GM12892 (cell line): ENCODE measurements at regions not wholly inside any gene's neighbourhood (a gene's known extent, or its start where the extent isn't known, plus 50 kb on each side); places are given as distances from the start of the nearest gene placed in this dataset.
"Not testable (repeated sequence)": the region's sequence is repeated elsewhere in the genome, so short reads cannot be mapped to it uniquely, and the experiment has no call there.

ENCODE experiments used
- DNase-seq: peaks from one replicate; pipeline ENCODE4 v3.0.0; 2011; ENCODE audit not compliant: insufficient read length
- FAIRE-seq: peaks from 2 replicates; lab custom pipeline; 2011; peaks lifted over from hg19 to GRCh38; lab: Jason Lieb, UNC
- POLR2A ChIP-seq: IDR thresholded peaks from 2 replicates; pipeline ENCODE4 v1.6.1; 2011; ENCODE audit warnings: low read depth, low read length, control low read depth
- POLR2AphosphoS5 ChIP-seq: IDR thresholded peaks from 2 replicates; pipeline ENCODE4 v1.6.1; 2011; ENCODE audit warnings: low read depth, low read length, control low read depth
- TAF1 ChIP-seq: IDR thresholded peaks from 2 replicates; pipeline ENCODE4 v1.6.1; 2011; ENCODE audit warnings: low read depth, mild to moderate bottlenecking, control low read depth, low read length, borderline replicate concordance

DNA sequence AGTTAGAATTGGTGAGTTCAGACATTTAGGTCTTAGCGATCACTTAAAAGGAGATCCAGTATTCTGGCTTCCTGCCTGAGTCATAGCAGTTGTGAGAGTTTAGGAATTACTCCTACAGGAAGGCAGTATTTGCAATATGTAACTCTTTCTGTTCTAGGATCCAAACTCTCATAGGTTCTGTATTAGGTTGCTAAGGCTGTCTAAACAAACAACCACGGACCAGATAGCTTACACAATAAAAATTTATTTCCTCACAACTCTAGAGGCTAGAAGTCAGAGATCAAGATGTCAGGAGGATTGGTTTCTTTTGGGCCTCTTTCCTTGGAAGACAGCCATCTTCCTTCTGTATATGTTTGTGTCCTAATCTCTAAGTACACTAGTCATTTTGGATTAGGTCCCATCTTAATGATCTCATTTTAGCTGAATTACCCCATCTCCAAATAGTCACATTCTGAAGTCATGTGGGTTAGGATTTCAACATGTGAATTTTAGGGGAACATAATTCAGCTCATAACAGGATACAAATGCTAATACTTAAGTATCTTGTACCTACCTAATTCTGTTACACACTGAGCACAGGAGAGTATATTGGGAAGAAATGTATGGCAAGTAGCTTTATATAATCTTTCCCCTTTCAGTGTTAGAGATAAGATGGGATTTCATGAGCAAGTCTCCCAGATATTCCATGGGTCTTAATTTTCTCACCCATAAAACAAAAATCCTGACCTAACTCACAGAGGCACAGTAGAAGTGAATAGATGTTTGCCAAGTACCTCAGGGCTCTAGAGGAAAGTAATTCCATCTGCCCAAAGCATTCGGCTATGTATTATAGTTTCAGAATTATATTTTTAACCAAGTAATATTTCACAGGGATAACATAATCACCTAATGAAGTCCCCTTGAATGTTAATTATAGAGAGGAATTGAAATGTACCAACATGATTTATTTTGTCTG, 144.4 kb downstream of the PTBP2 start:
- TF ChIP-seq POLR2A = no peak
- no peak for TF ChIP-seq POLR2AphosphoS5
- TF ChIP-seq TAF1 = no peak
- DNase-seq (no peak), FAIRE-seq (no peak)

DNA sequence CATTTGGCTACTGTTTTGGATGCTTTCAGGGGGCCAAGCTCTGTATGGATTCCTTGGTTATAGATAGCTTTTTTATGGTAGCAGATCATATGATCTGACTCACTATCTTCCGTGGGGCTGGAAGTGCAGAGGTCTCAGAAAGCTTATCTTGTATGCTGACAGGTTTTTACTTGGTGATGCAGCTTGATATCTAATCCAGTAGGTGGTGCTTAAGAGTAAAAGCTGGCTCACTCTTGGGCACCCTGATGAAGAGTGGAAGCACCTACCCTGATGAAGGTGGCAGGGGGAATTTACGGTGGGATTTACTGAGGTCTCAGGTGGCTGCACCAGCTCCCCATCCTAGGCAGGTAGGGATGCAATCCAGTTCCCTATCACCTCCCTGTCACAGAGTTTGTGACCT, 151.2 kb downstream of the PTBP2 start:
- FAIRE-seq (no peak), DNase-seq (no peak)
- TF ChIP-seq TAF1 (no peak), POLR2AphosphoS5 (no peak), POLR2A (no peak)

DNA sequence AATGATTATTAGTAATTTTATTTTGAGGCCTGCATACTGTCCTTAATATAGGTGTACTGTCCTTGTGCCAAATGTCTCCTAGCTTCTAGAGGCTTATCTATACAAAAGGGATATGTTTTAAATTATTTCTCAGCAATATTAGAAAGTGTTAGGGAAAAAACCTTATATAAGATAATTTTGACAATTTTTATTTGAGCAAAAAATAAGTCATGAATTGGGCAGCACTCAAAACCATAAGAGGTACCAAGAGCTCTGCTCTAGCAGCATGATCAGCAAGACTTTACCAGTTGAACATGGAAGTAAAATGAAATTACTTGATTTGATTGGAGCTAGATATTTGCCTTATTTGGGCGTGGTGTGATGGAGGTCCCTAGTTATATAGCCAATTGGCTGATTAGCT, 157.1 kb downstream of the PTBP2 start:
- TF ChIP-seq TAF1 (no peak), POLR2A (no peak), POLR2AphosphoS5 (no peak)
- FAIRE-seq (no peak), DNase-seq (no peak)

DNA sequence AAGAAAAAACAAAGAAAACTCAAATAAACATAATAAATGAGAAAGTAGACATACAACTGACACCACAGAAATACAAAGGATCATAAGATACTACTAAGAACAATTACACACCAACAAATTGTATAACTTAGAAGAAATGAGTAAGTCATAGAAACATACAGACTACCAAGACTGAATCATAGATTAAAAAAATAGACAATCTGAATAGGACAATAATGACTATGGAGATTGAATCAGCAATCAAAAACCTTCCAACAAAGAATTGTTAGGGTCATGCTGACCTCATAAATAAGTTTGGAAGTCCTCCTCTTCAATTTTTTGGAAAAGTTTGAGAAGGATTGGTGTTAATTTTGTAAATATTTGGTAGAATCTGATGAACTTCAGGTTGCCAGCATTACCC, 159.0 kb downstream of the PTBP2 start:
- TF ChIP-seq TAF1 (no peak), POLR2A (no peak), POLR2AphosphoS5 (no peak)
- FAIRE-seq (no peak), DNase-seq (no peak)

DNA sequence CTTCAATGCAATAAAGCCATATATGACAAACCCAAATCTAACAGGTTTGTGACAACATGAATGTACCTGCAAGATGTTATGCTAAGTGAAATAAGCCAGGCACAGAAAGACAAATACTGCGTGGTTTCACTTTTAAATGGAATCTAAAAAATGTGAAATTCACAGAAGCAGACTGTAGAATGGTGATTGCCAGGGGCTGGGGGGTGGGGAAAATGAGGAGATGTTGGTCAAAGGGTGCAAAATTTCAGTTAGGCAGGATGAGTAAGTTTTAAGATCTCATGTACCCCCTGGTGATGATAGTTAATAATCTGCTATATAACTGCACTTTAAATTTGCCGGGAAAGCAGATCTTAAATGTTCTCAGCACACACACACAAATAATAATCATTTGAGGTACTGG, 160.5 kb downstream of the PTBP2 start:
- TF ChIP-seq POLR2AphosphoS5 = no peak
- no peak for TF ChIP-seq POLR2A
- TF ChIP-seq TAF1 = no peak
- no peak for DNase-seq
- no peak for FAIRE-seq

- TF ChIP-seq POLR2A = no peak
- TF ChIP-seq TAF1 = no peak
- TF ChIP-seq POLR2AphosphoS5 = no peak
- no peak for DNase-seq
- no peak for FAIRE-seq
Observed at GRCh38 chr1:96886474-96886873, 164.9 kb downstream of the PTBP2 start.

DNA sequence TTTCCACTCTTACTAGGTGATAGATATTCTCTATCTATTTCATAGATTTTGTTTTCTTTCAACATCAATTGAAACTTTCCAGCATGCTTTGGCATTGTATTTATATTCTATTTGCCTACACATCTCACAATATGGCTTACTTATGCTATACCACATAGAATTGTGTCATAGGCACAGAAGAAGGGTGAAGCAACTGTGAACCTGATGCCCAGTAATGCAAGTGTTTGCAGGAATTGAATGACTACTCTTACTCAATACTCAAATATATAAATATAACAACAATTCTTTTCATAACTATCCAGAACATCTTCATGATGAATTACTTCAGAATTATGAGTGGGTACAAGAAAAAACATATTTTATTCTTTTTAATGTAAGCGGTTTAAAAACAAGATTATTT, 165.9 kb downstream of the PTBP2 start:
- TF ChIP-seq POLR2A (no peak), TAF1 (no peak), POLR2AphosphoS5 (no peak)
- no peak for DNase-seq
- no peak for FAIRE-seq

- FAIRE-seq (no peak), DNase-seq (no peak)
- no peak for TF ChIP-seq POLR2AphosphoS5
- TF ChIP-seq POLR2A = no peak
- TF ChIP-seq TAF1 = no peak
Observed at GRCh38 chr1:96901783-96902363, 180.3 kb downstream of the PTBP2 start.

DNA sequence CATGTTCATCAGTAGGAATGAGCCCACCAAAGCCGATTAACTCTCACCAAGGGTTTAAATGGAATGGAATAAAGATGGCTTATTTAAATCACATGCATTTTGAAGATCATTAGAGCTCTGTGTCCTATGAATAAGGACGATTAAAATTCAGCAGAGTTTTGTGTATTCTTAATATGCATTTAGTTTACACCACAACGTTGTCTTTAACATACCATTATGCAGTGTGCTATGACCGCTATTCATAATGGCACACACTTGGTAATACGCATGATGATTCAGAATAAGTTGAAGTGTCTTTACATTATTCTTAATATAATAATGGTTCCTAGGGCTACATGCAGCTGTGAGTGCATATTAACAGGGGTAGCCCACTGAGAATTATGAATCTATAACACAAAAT, 190.7 kb downstream of the PTBP2 start:
- FAIRE-seq = no peak
- no peak for TF ChIP-seq POLR2A
- no peak for TF ChIP-seq POLR2AphosphoS5
- no peak for TF ChIP-seq TAF1
- DNase-seq = no peak

DNA sequence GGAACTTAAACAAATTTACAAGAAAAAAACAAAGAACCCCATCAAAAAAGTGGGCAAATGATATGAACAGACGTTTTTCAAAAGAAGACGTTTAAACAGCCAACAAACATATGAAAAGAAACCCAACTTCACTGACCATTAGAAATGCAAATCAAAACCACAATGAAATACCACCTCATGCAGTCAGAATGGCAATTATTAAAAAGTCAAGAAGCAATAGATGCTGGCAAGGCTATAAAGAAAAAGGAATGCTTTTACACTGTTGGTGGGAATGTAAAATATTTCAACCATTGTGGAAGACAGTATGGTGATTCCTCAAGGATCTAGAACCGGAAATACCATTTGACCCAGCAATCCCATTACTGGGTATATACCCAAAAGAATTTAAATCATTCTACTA, 194.1 kb downstream of the PTBP2 start:
- not testable (repeated sequence) for FAIRE-seq, DNase-seq

DNA sequence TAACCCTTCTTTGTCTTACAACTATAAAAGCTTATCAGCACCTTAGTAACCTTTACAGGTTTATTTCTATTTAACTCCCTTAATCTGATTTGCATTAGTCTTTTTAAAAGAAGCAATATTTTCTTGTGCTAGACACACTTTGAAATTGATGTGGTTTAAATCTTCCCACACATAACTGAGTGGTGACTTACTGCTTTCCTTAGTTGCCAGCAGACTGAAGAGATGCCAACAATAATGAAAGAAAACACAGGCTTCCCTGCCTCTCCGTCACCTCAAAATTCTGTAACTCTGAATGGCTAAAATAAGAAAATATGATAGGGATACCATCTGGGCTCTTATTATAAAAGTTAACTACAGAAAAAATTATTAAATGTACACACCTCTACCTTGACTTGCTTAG, 196.8 kb downstream of the PTBP2 start:
- no peak for FAIRE-seq
- TF ChIP-seq TAF1 (no peak), POLR2A (no peak), POLR2AphosphoS5 (no peak)
- DNase-seq = no peak

GRCh38 chr1:96922181-96922580, 200.6 kb downstream of the PTBP2 start:
- no peak for TF ChIP-seq POLR2AphosphoS5
- no peak for TF ChIP-seq TAF1
- TF ChIP-seq POLR2A = no peak
- FAIRE-seq (no peak), DNase-seq (no peak)

DNA sequence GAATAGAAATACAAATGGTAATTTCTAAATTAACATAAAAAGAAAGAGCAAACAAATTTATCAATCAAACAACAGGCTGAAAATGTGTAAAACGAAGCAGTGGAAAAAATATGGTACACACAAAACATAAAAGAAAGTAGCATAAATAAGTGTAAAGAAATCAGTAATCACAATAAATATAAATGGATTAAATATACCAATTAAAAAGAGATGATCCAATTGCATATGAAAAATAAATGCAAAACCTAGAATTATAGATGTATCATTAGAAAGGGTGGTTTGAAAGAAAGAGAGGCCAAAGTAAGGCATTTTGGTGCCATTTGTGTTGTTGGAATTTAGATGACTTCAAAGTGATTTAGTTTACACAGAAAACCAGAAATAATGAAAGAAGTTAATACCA, 202.2 kb downstream of the PTBP2 start:
- DNase-seq (no peak), FAIRE-seq (no peak)
- TF ChIP-seq TAF1 (no peak), POLR2AphosphoS5 (no peak), POLR2A (no peak)

GRCh38 chr1:96926176-96926575, 204.6 kb downstream of the PTBP2 start:
- DNase-seq (no peak), FAIRE-seq (no peak)
- TF ChIP-seq TAF1 (no peak), POLR2AphosphoS5 (no peak), POLR2A (no peak)
